LNCaP clone FGC (cell line): ENCODE measurements at regions not wholly inside any gene's neighbourhood (a gene's known extent, or its start where the extent isn't known, plus 50 kb on each side); places are given as distances from the start of the nearest gene placed in this dataset.

Experiments
- DNase-seq: peaks from one replicate; pipeline ENCODE4 v3.0.0-alpha.2; 2011; ENCODE audit warnings: low read depth
- H3K4me3 ChIP-seq: 2 replicates; pipeline ENCODE4 v1.5.1; 2011; ENCODE audit warnings: mild to moderate bottlenecking, low read depth, low read length, control low read depth
- TF ChIP-seq, protein P1 (sequence below): IDR thresholded peaks from 2 replicates; pipeline ENCODE4 v1.5.1; 2012; ENCODE audit warnings: mild to moderate bottlenecking; ENCODE audit not compliant: control insufficient read depth, insufficient read depth; ENCODE audit errors: extremely low read depth

DNA sequence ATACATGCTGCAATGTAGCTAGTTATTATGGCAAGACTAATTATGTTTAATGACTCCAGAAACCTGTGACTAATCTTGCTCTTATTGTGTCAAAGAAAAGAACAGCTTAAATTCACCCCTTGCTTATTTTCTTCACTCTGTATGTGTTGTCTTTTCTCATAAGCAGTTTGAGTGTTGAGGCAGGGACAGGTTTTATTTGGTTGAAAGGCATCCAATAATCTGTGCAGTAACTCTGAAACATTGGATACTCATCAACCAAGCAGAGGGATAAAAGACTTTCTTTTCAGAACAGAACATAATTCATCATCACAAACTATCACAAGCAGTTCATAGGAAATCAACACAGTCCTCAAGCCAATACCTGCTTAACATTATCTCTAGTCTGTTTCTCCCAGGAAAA lies 797.6 kb upstream of the MBL2 start:
- DNase-seq, result no peak
- no peak overlapping the region for H3K4me3 ChIP-seq
- TF ChIP-seq, protein P1, sequence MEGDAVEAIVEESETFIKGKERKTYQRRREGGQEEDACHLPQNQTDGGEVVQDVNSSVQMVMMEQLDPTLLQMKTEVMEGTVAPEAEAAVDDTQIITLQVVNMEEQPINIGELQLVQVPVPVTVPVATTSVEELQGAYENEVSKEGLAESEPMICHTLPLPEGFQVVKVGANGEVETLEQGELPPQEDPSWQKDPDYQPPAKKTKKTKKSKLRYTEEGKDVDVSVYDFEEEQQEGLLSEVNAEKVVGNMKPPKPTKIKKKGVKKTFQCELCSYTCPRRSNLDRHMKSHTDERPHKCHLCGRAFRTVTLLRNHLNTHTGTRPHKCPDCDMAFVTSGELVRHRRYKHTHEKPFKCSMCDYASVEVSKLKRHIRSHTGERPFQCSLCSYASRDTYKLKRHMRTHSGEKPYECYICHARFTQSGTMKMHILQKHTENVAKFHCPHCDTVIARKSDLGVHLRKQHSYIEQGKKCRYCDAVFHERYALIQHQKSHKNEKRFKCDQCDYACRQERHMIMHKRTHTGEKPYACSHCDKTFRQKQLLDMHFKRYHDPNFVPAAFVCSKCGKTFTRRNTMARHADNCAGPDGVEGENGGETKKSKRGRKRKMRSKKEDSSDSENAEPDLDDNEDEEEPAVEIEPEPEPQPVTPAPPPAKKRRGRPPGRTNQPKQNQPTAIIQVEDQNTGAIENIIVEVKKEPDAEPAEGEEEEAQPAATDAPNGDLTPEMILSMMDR, result no peak

DNA sequence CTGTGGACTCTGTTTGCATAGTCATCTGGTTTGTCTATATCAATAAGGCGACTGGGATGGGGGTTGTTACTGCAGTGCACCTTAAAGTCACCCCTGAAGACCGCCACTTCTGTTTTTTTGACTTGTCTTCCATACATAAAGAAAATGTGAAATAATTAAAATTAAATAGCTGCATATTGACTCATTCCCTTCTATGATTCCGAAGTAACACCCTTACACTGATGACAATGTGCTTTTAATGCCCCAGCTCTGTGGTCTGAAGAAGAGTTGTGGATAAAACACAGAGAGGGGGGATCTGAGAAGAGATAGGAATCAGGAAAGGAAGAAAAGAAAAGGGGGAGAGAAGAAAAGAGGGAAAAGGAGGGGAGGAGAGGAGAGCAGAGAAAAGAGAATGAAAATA lies 796.9 kb upstream of the MBL2 start:
- no peak overlapping the region for H3K4me3 ChIP-seq
- TF ChIP-seq, protein P1, result no peak
- no peak for DNase-seq

DNA sequence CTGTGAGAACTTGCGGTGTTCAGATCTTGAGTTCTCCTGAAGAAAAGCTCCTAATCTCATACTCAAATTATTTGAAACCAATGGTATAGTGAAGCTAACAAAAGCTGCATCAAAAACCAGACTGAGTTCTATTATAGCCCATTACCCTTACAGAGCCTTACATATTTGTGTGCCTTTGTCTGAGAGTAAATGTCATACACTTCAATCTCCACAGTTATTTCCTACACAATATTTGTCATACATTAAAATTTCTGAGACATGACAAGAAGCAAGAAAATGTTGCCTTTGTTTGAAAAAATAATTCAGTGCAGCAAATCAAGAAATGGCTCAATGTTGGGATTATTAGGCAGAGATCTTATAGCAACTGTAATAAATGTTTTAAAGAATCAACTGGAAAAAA lies 776.1 kb upstream of the MBL2 start:
- H3K4me3 ChIP-seq, result no peak overlapping the region
- DNase-seq, result no peak
- TF ChIP-seq, protein P1, result no peak

DNA sequence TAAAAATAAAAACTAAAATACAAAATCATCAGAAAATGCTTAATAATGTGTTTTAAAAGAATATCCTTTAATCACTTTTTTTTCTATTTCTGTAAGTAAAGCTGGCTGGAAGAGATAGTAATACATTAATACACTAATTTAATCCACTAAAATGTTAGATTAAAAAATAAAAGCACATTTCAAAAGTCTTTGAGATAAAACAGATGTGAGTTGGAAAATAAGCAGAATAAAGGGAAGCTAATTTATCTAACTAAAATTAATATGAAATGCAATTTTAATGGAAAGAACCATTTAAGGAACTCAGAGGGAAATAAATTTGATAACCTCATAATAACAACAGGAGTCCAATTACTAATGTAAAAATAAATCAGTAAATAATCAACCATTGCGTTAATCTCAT lies 774.8 kb upstream of the MBL2 start:
- H3K4me3 ChIP-seq, result no peak overlapping the region
- TF ChIP-seq, protein P1, result no peak

DNA sequence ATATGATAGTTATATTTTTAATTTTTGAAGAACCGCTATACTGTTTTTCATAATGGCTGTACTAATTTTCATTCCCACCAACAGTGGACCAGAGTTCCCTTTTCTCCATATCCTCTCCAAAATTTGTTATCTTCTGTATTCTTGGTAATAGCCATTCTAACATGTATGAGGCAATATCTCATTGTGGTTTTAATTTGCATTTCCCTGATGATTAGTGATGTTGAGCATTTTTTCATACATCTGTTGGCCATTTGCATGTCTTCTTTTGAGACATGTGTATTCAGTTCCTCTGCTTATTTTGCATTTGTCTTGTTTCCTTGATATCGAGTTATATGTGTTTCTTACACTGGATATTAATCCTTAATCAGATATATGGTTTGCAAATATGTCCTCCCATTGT lies 770.8 kb upstream of the MBL2 start:
- no peak for DNase-seq
- TF ChIP-seq, protein P1, result no peak
- H3K4me3 ChIP-seq, result no peak overlapping the region

More for the DNA sequence above, 774.8 kb upstream of the MBL2 start:
- DNase-seq, result no peak

DNA sequence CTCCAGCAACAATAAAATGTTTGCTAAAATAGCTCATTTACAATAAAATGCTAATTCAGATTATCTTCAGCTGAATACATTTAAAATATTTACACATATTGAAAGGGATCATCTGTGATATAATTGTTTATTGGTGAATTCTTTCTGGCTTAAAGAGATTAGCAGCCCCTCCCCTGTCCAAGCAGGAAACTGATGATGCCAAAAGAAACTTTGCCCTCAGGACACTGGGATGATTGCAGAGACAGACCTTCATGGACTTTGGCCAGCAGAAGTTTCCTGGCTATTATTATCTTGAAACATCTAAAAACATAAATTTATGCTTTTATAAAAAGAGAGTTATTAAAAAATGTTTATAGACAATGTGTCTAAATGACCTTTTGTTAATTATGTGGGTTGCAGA lies 764.9 kb upstream of the MBL2 start:
- no peak for DNase-seq
- H3K4me3 ChIP-seq, result no peak overlapping the region
- TF ChIP-seq, protein P1, result no peak

DNA sequence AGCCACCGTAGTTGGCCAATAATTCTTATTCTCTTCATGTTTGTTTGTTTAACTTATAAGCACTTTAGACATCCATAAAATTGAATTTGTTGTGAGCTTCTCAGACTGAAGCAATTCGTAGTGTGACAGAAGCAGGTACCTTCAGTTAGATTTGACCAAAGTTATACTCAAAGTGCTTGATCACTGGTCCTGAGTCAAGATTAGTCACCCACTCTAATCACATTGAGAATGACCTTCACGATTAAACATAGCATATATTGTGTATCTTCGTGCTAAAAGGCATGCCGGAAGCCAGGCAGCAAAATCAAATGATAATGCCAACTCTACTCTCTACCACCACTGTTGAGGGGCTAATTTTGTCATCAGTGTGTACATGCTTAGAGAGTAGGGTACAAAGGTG lies 763.7 kb upstream of the MBL2 start:
- no peak for DNase-seq
- H3K4me3 ChIP-seq, result no peak overlapping the region
- TF ChIP-seq, protein P1, result no peak
